HG03354 (cell line): ENCODE measurements at regions not wholly inside any gene's neighbourhood (a gene's known extent, or its start where the extent isn't known, plus 50 kb on each side); places are given as distances from the start of the nearest gene placed in this dataset.
"Not testable (repeated sequence)": the region's sequence is repeated elsewhere in the genome, so short reads cannot be mapped to it uniquely, and the experiment has no call there.

ENCODE experiments used
- ATAC-seq: cut with Tn5 transposase; IDR thresholded peaks from one replicate; pipeline ENCODE4 v1.9.1; 2021; ENCODE audit warnings: mild to moderate bottlenecking; ENCODE audit not compliant: unreplicated experiment, poor library complexity, severe bottlenecking

GRCh38 chr9:75803130-75803529 lies 87.3 kb upstream of the PCSK5 start:
- no peak for ATAC-seq

- ATAC-seq, result no peak
These were observed 80.4 kb upstream of the PCSK5 start for GRCh38 chr9:75810063-75810462.

GRCh38 chr9:75811692-75812091 lies 78.8 kb upstream of the PCSK5 start:
- ATAC-seq, result no peak

GRCh38 chr9:75812141-75812540 lies 78.3 kb upstream of the PCSK5 start:
- no peak for ATAC-seq

- no peak for ATAC-seq
These were observed 75.8 kb upstream of the PCSK5 start for GRCh38 chr9:75814667-75815066.

GRCh38 chr9:75820471-75821115 lies 69.9 kb upstream of the PCSK5 start:
- not testable (repeated sequence) for ATAC-seq

- no peak for ATAC-seq
These were observed 67.3 kb upstream of the PCSK5 start for GRCh38 chr9:75823151-75823550.

- ATAC-seq, result no peak
These were observed 65.5 kb upstream of the PCSK5 start for GRCh38 chr9:75824816-75825568.

GRCh38 chr9:75826314-75826713 lies 64.2 kb upstream of the PCSK5 start:
- no peak for ATAC-seq

GRCh38 chr9:75830303-75830702 lies 60.2 kb upstream of the PCSK5 start:
- ATAC-seq, result no peak

- ATAC-seq, result no peak
These were observed 56.7 kb upstream of the PCSK5 start for GRCh38 chr9:75833778-75834177.

- ATAC-seq, result no peak
These were observed 55.6 kb upstream of the PCSK5 start for GRCh38 chr9:75834878-75835277.
